Karpas-422 (cell line): ENCODE measurements at regions not wholly inside any gene's neighbourhood (a gene's known extent, or its start where the extent isn't known, plus 50 kb on each side); places are given as distances from the start of the nearest gene placed in this dataset.

Experiments
- DNase-seq: peaks from one replicate; pipeline ENCODE4 v3.0.0-alpha.2; 2015
- H2AFZ ChIP-seq: fragments of 200-600 bp; sonication (generic); 2 replicates; pipeline ENCODE4 v1.6.1; 2014; ENCODE audit warnings: antibody characterized with exemption, low read length, mixed read lengths
- H3K27ac ChIP-seq: fragments of 200-600 bp; sonication (generic); 2 replicates; pipeline ENCODE4 v1.5.1; 2014; ENCODE audit warnings: mild to moderate bottlenecking, low read length, moderate library complexity
- H3K27me3 ChIP-seq: fragments of 200-600 bp; sonication (generic); 2 replicates; pipeline ENCODE4 v1.6.1; 2014; ENCODE audit warnings: low read length, mixed read lengths
- H3K36me3 ChIP-seq: fragments of 200-600 bp; sonication (generic); 2 replicates; pipeline ENCODE4 v1.6.1; 2014; ENCODE audit warnings: low read length, mixed read lengths; ENCODE audit not compliant: insufficient read depth
- H3K4me1 ChIP-seq: fragments of 200-600 bp; sonication (generic); 2 replicates; pipeline ENCODE4 v1.6.1; 2014; ENCODE audit warnings: mild to moderate bottlenecking, low read length, mixed read lengths
- H3K4me2 ChIP-seq: fragments of 200-600 bp; sonication (generic); 2 replicates; pipeline ENCODE4 v1.6.1; 2014; ENCODE audit warnings: low read length, low read depth, mild to moderate bottlenecking; ENCODE audit not compliant: poor library complexity, severe bottlenecking
- H3K4me3 ChIP-seq: fragments of 200-600 bp; sonication (generic); 2 replicates; pipeline ENCODE4 v1.5.1; 2014; ENCODE audit warnings: mild to moderate bottlenecking, antibody characterized with exemption, low read length, mixed read lengths
- H3K79me2 ChIP-seq: fragments of 200-600 bp; sonication (generic); 2 replicates; pipeline ENCODE4 v1.6.1; 2014; ENCODE audit warnings: mild to moderate bottlenecking, low read length, mixed read lengths
- H3K9ac ChIP-seq: fragments of 200-600 bp; sonication (generic); 2 replicates; pipeline ENCODE4 v1.6.0; 2014; ENCODE audit warnings: low read length
- H3K9me2 ChIP-seq: fragments of 200-600 bp; sonication (generic), shearing (Covaris generic); replicated peaks from 2 replicates; pipeline ENCODE4 v1.6.0; 2014; ENCODE audit warnings: mild to moderate bottlenecking, low read length, moderate library complexity; ENCODE audit not compliant: insufficient read depth
- H3K9me3 ChIP-seq: fragments of 300-700, 200-600 bp; sonication (generic); 2 replicates; pipeline ENCODE4 v1.6.1; 2014; ENCODE audit warnings: low read length, mixed read lengths
- H4K20me1 ChIP-seq: fragments of 200-600 bp; sonication (generic); 2 replicates; pipeline ENCODE4 v1.6.1; 2014; ENCODE audit warnings: mild to moderate bottlenecking, antibody characterized with exemption, low read length, low read depth; ENCODE audit not compliant: insufficient read depth

- Histone ChIP-seq H4K20me1 (no peaks in the 10 kb centered on the region), H3K36me3 (no peaks in the 10 kb centered on the region), H3K27me3 (no peaks in the 10 kb centered on the region), H3K4me2 (no peak overlapping the region), H3K9ac (no peak overlapping the region), H2AFZ (no peak overlapping the region), H3K9me2 (no peaks in the 10 kb centered on the region), H3K79me2 (no peaks in the 10 kb centered on the region), H3K4me3 (no peak overlapping the region), H3K4me1 (no peaks in the 10 kb centered on the region; the same call in 1 of the 2 replicates), H3K27ac (no peak overlapping the region), H3K9me3 (no peaks in the 10 kb centered on the region)
- no peak for DNase-seq
Observed at GRCh38 chr1:56442290-56442877, 137.0 kb downstream of the PLPP3 start.

- Histone ChIP-seq H2AFZ (no peak overlapping the region), H3K9me2 (no peaks in the 10 kb centered on the region), H3K27ac (no peak overlapping the region), H4K20me1 (no peaks in the 10 kb centered on the region), H3K9ac (no peak overlapping the region), H3K4me3 (no peak overlapping the region), H3K9me3 (no peaks in the 10 kb centered on the region), H3K4me1 (no peaks in the 10 kb centered on the region; the same call in 1 of the 2 replicates), H3K36me3 (no peaks in the 10 kb centered on the region), H3K79me2 (no peaks in the 10 kb centered on the region), H3K27me3 (no peaks in the 10 kb centered on the region), H3K4me2 (no peak overlapping the region)
- DNase-seq = no peak
Observed at GRCh38 chr1:56441601-56442000, 137.8 kb downstream of the PLPP3 start.

GRCh38 chr1:56439610-56440264, 139.6 kb downstream of the PLPP3 start:
- Histone ChIP-seq H3K9me2 (no peaks in the 10 kb centered on the region), H3K79me2 (no peaks in the 10 kb centered on the region), H3K9ac (no peak overlapping the region), H3K4me3 (no peak overlapping the region), H3K27ac (no peak overlapping the region), H3K9me3 (no peaks in the 10 kb centered on the region), H3K27me3 (no peaks in the 10 kb centered on the region), H3K4me2 (no peak overlapping the region), H3K4me1 (peaks cover 2% of the 10 kb centered on the region), H2AFZ (no peak overlapping the region), H4K20me1 (no peaks in the 10 kb centered on the region), H3K36me3 (no peaks in the 10 kb centered on the region)
- DNase-seq = no peak

- Histone ChIP-seq H3K4me3 (no peak overlapping the region), H2AFZ (no peak overlapping the region), H3K9ac (no peak overlapping the region), H3K27me3 (no peaks in the 10 kb centered on the region), H3K4me1 (peaks cover 9% of the 10 kb centered on the region), H3K27ac (no peak overlapping the region), H3K9me2 (no peaks in the 10 kb centered on the region), H3K79me2 (no peaks in the 10 kb centered on the region), H3K36me3 (no peaks in the 10 kb centered on the region), H4K20me1 (no peaks in the 10 kb centered on the region), H3K4me2 (no peak overlapping the region), H3K9me3 (no peaks in the 10 kb centered on the region)
- DNase-seq = no peak
Observed at GRCh38 chr1:56438901-56439551, 140.3 kb downstream of the PLPP3 start.

GRCh38 chr1:56437959-56438358, 141.4 kb downstream of the PLPP3 start:
- Histone ChIP-seq H3K4me1 (peaks cover 18% of the 10 kb centered on the region), H3K4me3 (no peak overlapping the region), H3K36me3 (no peaks in the 10 kb centered on the region), H3K4me2 (no peak overlapping the region), H2AFZ (no peak overlapping the region), H3K9ac (no peak overlapping the region), H3K79me2 (no peaks in the 10 kb centered on the region), H3K27me3 (no peaks in the 10 kb centered on the region), H3K9me3 (no peaks in the 10 kb centered on the region), H3K9me2 (no peaks in the 10 kb centered on the region), H4K20me1 (no peaks in the 10 kb centered on the region), H3K27ac (no peak overlapping the region)
- DNase-seq = no peak

GRCh38 chr1:56436912-56437417, 142.4 kb downstream of the PLPP3 start:
- Histone ChIP-seq H3K4me2 (no peak overlapping the region), H2AFZ (no peak overlapping the region), H3K4me3 (no peak overlapping the region), H3K27me3 (no peaks in the 10 kb centered on the region), H4K20me1 (no peaks in the 10 kb centered on the region), H3K9me3 (no peaks in the 10 kb centered on the region), H3K27ac (no peak overlapping the region), H3K4me1 (peaks cover 24% of the 10 kb centered on the region), H3K36me3 (no peaks in the 10 kb centered on the region), H3K79me2 (no peaks in the 10 kb centered on the region), H3K9ac (no peak overlapping the region), H3K9me2 (no peaks in the 10 kb centered on the region)
- DNase-seq = no peak

GRCh38 chr1:56436296-56436695, 143.1 kb downstream of the PLPP3 start:
- Histone ChIP-seq H3K4me1 (peaks cover 24% of the 10 kb centered on the region), H3K9ac (no peak overlapping the region), H3K36me3 (no peaks in the 10 kb centered on the region), H3K27me3 (no peaks in the 10 kb centered on the region), H3K9me2 (no peaks in the 10 kb centered on the region), H3K4me2 (no peak overlapping the region), H3K4me3 (no peak overlapping the region), H2AFZ (no peak overlapping the region), H3K27ac (no peak overlapping the region), H3K9me3 (no peaks in the 10 kb centered on the region), H4K20me1 (no peaks in the 10 kb centered on the region), H3K79me2 (no peaks in the 10 kb centered on the region)
- no peak for DNase-seq

- Histone ChIP-seq H3K9me2 (no peaks in the 10 kb centered on the region), H3K27me3 (no peaks in the 10 kb centered on the region), H3K79me2 (no peaks in the 10 kb centered on the region), H3K27ac (no peak overlapping the region), H3K9ac (no peak overlapping the region), H4K20me1 (no peaks in the 10 kb centered on the region), H3K4me1 (peaks cover 24% of the 10 kb centered on the region), H3K9me3 (no peaks in the 10 kb centered on the region), H2AFZ (no peak overlapping the region), H3K36me3 (no peaks in the 10 kb centered on the region), H3K4me3 (no peak overlapping the region), H3K4me2 (no peak overlapping the region)
- no peak for DNase-seq
Observed at GRCh38 chr1:56435434-56436262, 143.7 kb downstream of the PLPP3 start.
